ENCODE measurements at regions not wholly inside any gene's neighbourhood (a gene's known extent, or its start where the extent isn't known, plus 50 kb on each side); places are given as distances from the start of the nearest gene placed in this dataset.
"Not testable (repeated sequence)": the region's sequence is repeated elsewhere in the genome, so short reads cannot be mapped to it uniquely, and the experiment has no call there.

GRCh38 chr11:71093783-71094182 is 158.6 kb downstream of the SHANK2 start:
- H3K27ac ChIP-seq = no peak overlapping the region
- H3K27me3 ChIP-seq = no peaks in the 10 kb centered on the region
- TF ChIP-seq CTCF (IDR thresholded peaks at IDR 0.05) (no peak), POLR2A (IDR thresholded peaks at IDR 0.05) (no peak)
- H3K4me3 ChIP-seq = no peak overlapping the region
- intact Hi-C loops (cut with DNase I) = no loop called here
- H3K36me3 ChIP-seq = peaks cover 0 to 20% (median 5%) of the 10 kb centered on the region in 4 donors
- no peaks in the 10 kb centered on the region for H3K9me3 ChIP-seq
- H3K4me1 ChIP-seq = no peaks in the 10 kb centered on the region
- 89% methylated on average over 6 of the region's 14 CpGs for WGBS (ENCODE audit: insufficient coverage, low coverage, low lambda C conversion rate, missing lambda C conversion rate)
- DNase-seq (no peak), ATAC-seq (no peak)

- TF ChIP-seq POLR2A (IDR thresholded peaks at IDR 0.05) (no peak), CTCF (IDR thresholded peaks at IDR 0.05) (no peak)
- H3K27me3 ChIP-seq = no peaks in the 10 kb centered on the region
- ATAC-seq = no peak
- no peak overlapping the region for H3K27ac ChIP-seq
- 74% methylated on average over 6 of the region's 11 CpGs for WGBS (ENCODE audit: insufficient coverage, low coverage, low lambda C conversion rate, missing lambda C conversion rate)
- no peak for DNase-seq
- no peaks in the 10 kb centered on the region for H3K4me1 ChIP-seq
- H3K9me3 ChIP-seq = no peaks in the 10 kb centered on the region
- H3K4me3 ChIP-seq = no peak overlapping the region
- H3K36me3 ChIP-seq = peaks cover 0 to 20% (median 5%) of the 10 kb centered on the region in 4 donors
- intact Hi-C loops (cut with DNase I) = no loop called here
Measured at GRCh38 chr11:71091506-71092265, 160.7 kb downstream of the SHANK2 start.

GRCh38 chr11:71089571-71089970 is 162.8 kb downstream of the SHANK2 start:
- WGBS (ENCODE audit: insufficient coverage, low coverage, low lambda C conversion rate, missing lambda C conversion rate) = 40% methylated on average over 1 of the region's 11 CpGs
- peaks cover 0 to 19% (median 5%) of the 10 kb centered on the region in 4 donors for H3K36me3 ChIP-seq

GRCh38 chr11:71088314-71089215 is 163.8 kb downstream of the SHANK2 start:
- 74% methylated on average over 12 of the region's 20 CpGs for WGBS (ENCODE audit: insufficient coverage, low coverage, low lambda C conversion rate, missing lambda C conversion rate)
- ATAC-seq = not testable (repeated sequence)

More at GRCh38 chr11:71089571-71089970, 162.8 kb downstream of the SHANK2 start:
- DNase-seq = no peak
- no peak for ATAC-seq
- Histone ChIP-seq H3K9me3 (no peaks in the 10 kb centered on the region), H3K4me3 (no peak overlapping the region), H3K27ac (no peak overlapping the region), H3K4me1 (no peaks in the 10 kb centered on the region), H3K27me3 (no peaks in the 10 kb centered on the region)
- intact Hi-C loops (cut with DNase I) = no loop called here
- TF ChIP-seq CTCF (IDR thresholded peaks at IDR 0.05) = no peak
- TF ChIP-seq POLR2A (IDR thresholded peaks at IDR 0.05) = no peak

More at GRCh38 chr11:71088314-71089215, 163.8 kb downstream of the SHANK2 start:
- intact Hi-C loops (cut with DNase I); H3K4me3 ChIP-seq; H3K27ac ChIP-seq; H3K4me1 ChIP-seq; DNase-seq; H3K9me3 ChIP-seq; H3K27me3 ChIP-seq: not testable (repeated sequence)
- H3K36me3 ChIP-seq = peaks cover 0 to 11% (median 5%) of the 10 kb centered on the region in 4 donors
